HG02798 (cell line): ENCODE measurements at regions not wholly inside any gene's neighbourhood (a gene's known extent, or its start where the extent isn't known, plus 50 kb on each side); places are given as distances from the start of the nearest gene placed in this dataset.
"Not testable (repeated sequence)": the region's sequence is repeated elsewhere in the genome, so short reads cannot be mapped to it uniquely, and the experiment has no call there.

ENCODE experiments used
- ATAC-seq: cut with Tn5 transposase; IDR thresholded peaks from one replicate; pipeline ENCODE4 v1.9.1; 2021; ENCODE audit warnings: mild to moderate bottlenecking; ENCODE audit not compliant: unreplicated experiment, poor library complexity

- ATAC-seq = no peak
Measured at GRCh38 chr2:163133602-163134001, 295.0 kb upstream of the KCNH7 start.

GRCh38 chr2:163132850-163133249, 294.3 kb upstream of the KCNH7 start:
- peak; percentile 54 for ATAC-seq

- ATAC-seq = not testable (repeated sequence)
Measured at GRCh38 chr2:163132207-163132606, 293.6 kb upstream of the KCNH7 start.

- ATAC-seq = peak; percentile 47
Measured at GRCh38 chr2:163123526-163123925, 285.0 kb upstream of the KCNH7 start.

- ATAC-seq = no peak
Measured at GRCh38 chr2:163122257-163122656, 283.7 kb upstream of the KCNH7 start.

GRCh38 chr2:163121483-163121882, 282.9 kb upstream of the KCNH7 start:
- no peak for ATAC-seq

- ATAC-seq = no peak
Measured at GRCh38 chr2:163119966-163120365, 281.4 kb upstream of the KCNH7 start.

- no peak for ATAC-seq
Measured at GRCh38 chr2:163086940-163087339, 248.4 kb upstream of the KCNH7 start.

GRCh38 chr2:163085366-163086024, 246.9 kb upstream of the KCNH7 start:
- not testable (repeated sequence) for ATAC-seq

- ATAC-seq = no peak
Measured at GRCh38 chr2:163081754-163082153, 243.2 kb upstream of the KCNH7 start.

GRCh38 chr2:163077241-163077640, 238.7 kb upstream of the KCNH7 start:
- peak; percentile 54 for ATAC-seq

- ATAC-seq = no peak
Measured at GRCh38 chr2:163066085-163066484, 227.5 kb upstream of the KCNH7 start.

GRCh38 chr2:163062524-163062923, 224.0 kb upstream of the KCNH7 start:
- ATAC-seq = no peak

- no peak for ATAC-seq
Measured at GRCh38 chr2:163046615-163047014, 208.0 kb upstream of the KCNH7 start.

GRCh38 chr2:163045830-163046229, 207.3 kb upstream of the KCNH7 start:
- ATAC-seq = no peak

- ATAC-seq = no peak
Measured at GRCh38 chr2:163044114-163044513, 205.5 kb upstream of the KCNH7 start.

GRCh38 chr2:163043201-163043600, 204.6 kb upstream of the KCNH7 start:
- ATAC-seq = no peak

GRCh38 chr2:163039266-163039665, 200.7 kb upstream of the KCNH7 start:
- no peak for ATAC-seq

GRCh38 chr2:163028807-163029206, 190.2 kb upstream of the KCNH7 start:
- ATAC-seq = no peak

- not testable (repeated sequence) for ATAC-seq
Measured at GRCh38 chr2:163026136-163026775, 187.7 kb upstream of the KCNH7 start.

- ATAC-seq = not testable (repeated sequence)
Measured at GRCh38 chr2:163016882-163017281, 178.3 kb upstream of the KCNH7 start.

- no peak for ATAC-seq
Measured at GRCh38 chr2:163011000-163011399, 172.4 kb upstream of the KCNH7 start.
